GM21360 (cell line): ENCODE measurements at regions not wholly inside any gene's neighbourhood (a gene's known extent, or its start where the extent isn't known, plus 50 kb on each side); places are given as distances from the start of the nearest gene placed in this dataset.
"Not testable (repeated sequence)": the region's sequence is repeated elsewhere in the genome, so short reads cannot be mapped to it uniquely, and the experiment has no call there.

Experiments
- ATAC-seq: cut with Tn5 transposase; IDR thresholded peaks from one replicate; pipeline ENCODE4 v1.9.1; 2021; ENCODE audit warnings: mild to moderate bottlenecking, moderate library complexity; ENCODE audit not compliant: unreplicated experiment

GRCh38 chr1:239125893-239126292, 260.5 kb upstream of the CHRM3 start:
- ATAC-seq: no peak

- no peak for ATAC-seq
Measured at GRCh38 chr1:239125027-239125426, 261.3 kb upstream of the CHRM3 start.

- no peak for ATAC-seq
Measured at GRCh38 chr1:239123260-239123659, 263.1 kb upstream of the CHRM3 start.

GRCh38 chr1:239112101-239112935, 274.1 kb upstream of the CHRM3 start:
- ATAC-seq: no peak

- no peak for ATAC-seq
Measured at GRCh38 chr1:239107676-239108075, 278.7 kb upstream of the CHRM3 start.

GRCh38 chr1:239106689-239107088, 279.7 kb upstream of the CHRM3 start:
- not testable (repeated sequence) for ATAC-seq

- no peak for ATAC-seq
Measured at GRCh38 chr1:239098400-239099037, 287.8 kb upstream of the CHRM3 start.

GRCh38 chr1:239091537-239091936, 294.8 kb upstream of the CHRM3 start:
- no peak for ATAC-seq

GRCh38 chr1:239084459-239085080, 301.8 kb upstream of the CHRM3 start:
- no peak for ATAC-seq

GRCh38 chr1:239081947-239082346, 304.4 kb upstream of the CHRM3 start:
- not testable (repeated sequence) for ATAC-seq

GRCh38 chr1:239067480-239067879, 318.9 kb upstream of the CHRM3 start:
- no peak for ATAC-seq

- no peak for ATAC-seq
Measured at GRCh38 chr1:239067058-239067457, 319.3 kb upstream of the CHRM3 start.

GRCh38 chr1:239061770-239062169, 324.6 kb upstream of the CHRM3 start:
- no peak for ATAC-seq

- no peak for ATAC-seq
Measured at GRCh38 chr1:239058190-239058589, 328.2 kb upstream of the CHRM3 start.

- ATAC-seq: no peak
Measured at GRCh38 chr1:239056940-239057339, 329.4 kb upstream of the CHRM3 start.

- ATAC-seq: no peak
Measured at GRCh38 chr1:239053279-239053678, 333.1 kb upstream of the CHRM3 start.

GRCh38 chr1:239049571-239049970, 336.8 kb upstream of the CHRM3 start:
- ATAC-seq: no peak

- ATAC-seq: no peak
Measured at GRCh38 chr1:239044829-239045228, 341.5 kb upstream of the CHRM3 start.

GRCh38 chr1:239040523-239040922, 345.8 kb upstream of the CHRM3 start:
- no peak for ATAC-seq

- ATAC-seq: no peak
Measured at GRCh38 chr1:239031310-239031709, 355.1 kb upstream of the CHRM3 start.

- no peak for ATAC-seq
Measured at GRCh38 chr1:239025997-239026694, 360.2 kb upstream of the CHRM3 start.
